HG02840 (cell line): ENCODE measurements at regions not wholly inside any gene's neighbourhood (a gene's known extent, or its start where the extent isn't known, plus 50 kb on each side); places are given as distances from the start of the nearest gene placed in this dataset.

ENCODE experiments used
- ATAC-seq: cut with Tn5 transposase; IDR thresholded peaks from one replicate; pipeline ENCODE4 v1.9.1; 2021; ENCODE audit warnings: mild to moderate bottlenecking, moderate library complexity, moderate number of reproducible peaks; ENCODE audit not compliant: unreplicated experiment, low FRiP score

GRCh38 chr12:127650626-127651025 is 616.3 kb upstream of the TMEM132C start:
- ATAC-seq: no peak

GRCh38 chr12:127652281-127652680 is 614.7 kb upstream of the TMEM132C start:
- no peak for ATAC-seq

- no peak for ATAC-seq
Measured at GRCh38 chr12:127654383-127654985, 612.5 kb upstream of the TMEM132C start.

- no peak for ATAC-seq
Measured at GRCh38 chr12:127655691-127656090, 611.3 kb upstream of the TMEM132C start.

DNA sequence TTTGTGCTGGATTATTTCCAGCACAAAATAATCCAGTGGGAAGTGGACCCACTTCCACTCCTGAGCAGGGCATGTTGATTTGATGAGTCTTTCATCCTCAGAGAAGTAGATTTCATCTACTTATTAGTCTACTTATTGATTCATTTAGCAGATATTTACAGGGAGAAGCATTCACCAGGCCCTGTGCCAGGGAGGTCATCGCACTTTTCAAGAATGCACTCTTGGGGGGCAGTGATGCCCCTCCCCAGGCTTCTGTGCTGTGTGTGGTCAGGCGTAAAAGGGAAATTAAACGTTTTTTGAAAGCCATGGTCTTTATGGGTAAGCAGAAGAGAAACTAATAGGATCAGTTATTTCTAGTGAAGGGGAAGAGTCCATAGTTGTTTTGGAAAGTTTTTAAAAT is 610.7 kb upstream of the TMEM132C start:
- no peak for ATAC-seq

- no peak for ATAC-seq
Measured at GRCh38 chr12:127657036-127657435, 609.9 kb upstream of the TMEM132C start.

- no peak for ATAC-seq
Measured at GRCh38 chr12:127660961-127661360, 606.0 kb upstream of the TMEM132C start.

- ATAC-seq: no peak
Measured at GRCh38 chr12:127663716-127664115, 603.3 kb upstream of the TMEM132C start.

GRCh38 chr12:127664901-127665300 is 602.1 kb upstream of the TMEM132C start:
- ATAC-seq: no peak

DNA sequence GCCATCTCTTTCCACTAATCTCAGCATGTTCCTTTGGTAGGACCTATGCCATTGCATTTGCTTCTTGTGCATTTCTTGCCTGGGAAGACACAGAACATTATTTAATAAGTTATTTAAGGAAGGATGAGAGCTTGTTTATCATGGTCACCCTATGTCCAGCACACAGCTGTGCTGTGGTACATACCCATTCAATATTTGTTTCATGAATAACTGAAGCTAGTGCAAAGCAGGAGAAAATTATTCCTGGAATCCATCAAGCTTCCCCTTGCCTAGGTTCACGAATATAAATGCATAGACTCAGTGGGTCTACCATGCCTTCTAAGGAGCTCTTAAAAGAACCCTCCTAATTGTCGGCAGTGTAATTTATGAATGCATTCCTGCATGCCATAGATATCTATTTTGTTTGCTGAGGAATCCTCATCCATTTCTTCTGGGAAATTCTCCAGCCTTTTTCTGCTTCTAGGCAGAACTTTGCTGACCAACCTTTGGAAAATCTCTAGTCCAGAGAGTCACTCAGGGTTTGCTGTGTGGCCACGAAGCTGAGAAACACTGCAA is 599.8 kb upstream of the TMEM132C start:
- ATAC-seq: no peak

- ATAC-seq: no peak
Measured at GRCh38 chr12:127670294-127670693, 596.7 kb upstream of the TMEM132C start.

DNA sequence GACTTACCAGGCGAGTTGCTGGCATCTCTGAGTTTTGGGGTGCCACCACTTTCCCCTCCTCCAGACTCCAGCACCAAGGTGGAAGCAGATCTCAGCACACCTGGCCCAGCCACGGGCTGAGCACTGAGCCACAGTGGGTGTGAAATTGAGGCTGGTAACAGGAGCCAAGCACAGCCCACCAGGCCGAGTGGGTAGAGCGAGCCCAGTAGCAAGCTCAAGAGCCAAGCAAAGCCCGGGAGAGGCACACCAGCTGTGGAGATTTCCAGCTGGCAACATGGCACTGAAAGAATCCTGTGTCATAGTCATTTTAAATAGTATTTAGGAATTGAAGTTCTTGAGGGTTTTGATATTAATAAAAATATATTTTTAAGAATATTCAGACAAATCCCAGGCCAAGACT is 596.2 kb upstream of the TMEM132C start:
- ATAC-seq: no peak

DNA sequence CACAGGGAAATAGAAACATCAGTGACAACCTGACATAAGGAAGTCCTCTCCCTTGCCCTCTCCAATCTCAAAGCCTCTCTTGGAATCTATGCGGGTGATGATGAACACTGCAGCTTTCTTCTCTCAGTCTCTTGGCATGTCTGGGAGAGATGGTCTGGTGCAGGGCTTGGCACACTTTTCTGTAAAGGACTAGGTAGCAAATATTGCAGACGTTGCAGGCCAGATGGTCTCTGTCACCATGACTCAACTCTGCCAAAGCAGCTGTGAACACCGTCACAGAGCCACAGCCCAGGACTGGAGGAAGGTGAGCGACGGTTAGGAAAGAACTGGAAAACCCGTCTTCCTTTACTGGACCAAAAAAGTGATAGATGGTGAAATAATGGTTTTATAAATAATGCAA is 591.0 kb upstream of the TMEM132C start:
- ATAC-seq: no peak

DNA sequence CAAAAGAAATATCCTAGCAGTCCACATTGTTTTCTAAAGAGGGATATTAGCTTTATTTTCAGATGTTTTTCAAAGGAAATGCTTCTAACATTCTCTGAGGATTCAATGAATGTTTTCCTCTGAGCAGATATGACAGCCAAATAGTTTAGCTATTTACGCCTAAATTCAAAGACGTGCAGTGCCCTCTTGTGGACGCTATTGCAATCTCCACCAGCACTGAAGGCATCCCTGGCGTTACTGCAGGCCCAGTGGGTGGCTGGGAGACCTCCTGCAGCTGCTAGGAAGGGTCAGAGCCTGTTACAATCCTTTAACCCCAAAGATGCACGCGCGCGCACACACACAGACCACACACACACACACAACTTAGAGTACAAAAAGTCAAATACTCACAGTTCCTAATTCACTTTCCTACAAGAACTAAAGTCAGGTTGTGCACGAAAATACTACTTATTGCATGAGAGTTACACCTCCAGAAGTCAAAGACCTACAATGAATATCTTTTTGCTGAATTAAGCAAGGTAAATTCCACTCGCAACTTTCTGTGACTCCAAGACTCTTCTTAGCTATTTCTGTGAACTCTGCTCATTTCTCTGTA is 589.3 kb upstream of the TMEM132C start:
- ATAC-seq: no peak

GRCh38 chr12:127678945-127679344 is 588.0 kb upstream of the TMEM132C start:
- no peak for ATAC-seq

DNA sequence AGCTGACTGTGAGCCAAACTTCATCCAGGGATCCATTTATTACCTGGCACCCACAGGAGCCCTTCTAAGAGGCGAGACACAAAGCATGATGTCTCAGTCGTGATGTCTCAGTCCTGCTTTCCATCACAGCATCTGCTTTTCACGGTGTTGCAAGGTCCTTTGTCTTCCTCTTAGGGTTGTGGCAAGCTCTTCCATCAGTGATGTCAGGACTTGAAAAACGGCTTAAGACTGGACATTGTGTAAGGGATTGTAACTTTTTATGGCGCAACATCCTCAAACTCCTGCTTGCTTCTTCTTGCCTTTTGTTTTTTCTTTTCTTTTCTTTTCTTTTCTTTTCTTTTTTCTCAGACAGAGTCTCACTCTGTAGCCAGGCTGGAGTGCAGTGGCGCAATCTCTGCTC is 586.5 kb upstream of the TMEM132C start:
- ATAC-seq: no peak

GRCh38 chr12:127681151-127681754 is 585.7 kb upstream of the TMEM132C start:
- ATAC-seq: no peak

GRCh38 chr12:127685491-127685890 is 581.5 kb upstream of the TMEM132C start:
- no peak for ATAC-seq

DNA sequence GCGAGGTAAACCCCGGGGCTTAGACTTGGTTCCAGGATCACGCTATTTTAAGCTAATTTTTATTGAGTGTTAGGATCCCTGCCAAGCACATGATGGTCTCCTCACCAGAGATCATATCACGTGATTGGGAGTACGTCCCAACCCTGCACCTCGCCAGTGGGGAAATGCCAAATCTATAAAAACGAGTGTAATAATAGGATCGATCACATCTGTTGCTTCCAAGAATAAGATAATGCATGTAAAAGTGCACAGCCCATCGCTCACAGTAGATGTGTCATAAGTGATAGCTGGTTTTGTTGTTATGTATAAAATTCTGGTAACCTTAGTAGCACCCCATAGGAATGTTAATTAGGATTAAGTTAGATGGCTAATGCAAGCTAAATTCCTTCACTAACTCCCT is 581.0 kb upstream of the TMEM132C start:
- no peak for ATAC-seq

- no peak for ATAC-seq
Measured at GRCh38 chr12:127687181-127687580, 579.8 kb upstream of the TMEM132C start.

DNA sequence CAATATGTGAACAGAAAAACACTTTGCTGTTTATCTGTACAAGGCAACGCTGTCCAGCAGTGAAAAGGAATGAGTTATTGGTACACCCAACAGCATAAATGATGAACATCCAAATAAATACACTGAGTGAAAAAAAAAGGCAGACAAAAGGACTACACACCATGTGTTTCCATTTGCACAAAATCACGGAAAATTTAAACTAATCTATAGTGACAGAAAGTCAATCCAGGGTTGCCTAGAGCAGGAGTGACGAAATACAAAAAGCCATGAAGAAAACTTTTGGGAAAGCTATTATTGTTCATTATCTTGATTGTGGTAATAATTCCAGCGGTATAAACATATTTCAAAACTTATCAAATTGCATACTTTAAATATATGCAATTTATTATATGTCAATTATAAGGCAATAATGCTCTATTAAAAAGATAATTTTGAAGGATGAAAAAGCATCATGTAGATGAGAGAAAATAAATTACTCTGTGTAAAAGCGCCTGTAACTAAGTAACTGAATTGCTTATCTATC is 578.0 kb upstream of the TMEM132C start:
- ATAC-seq: no peak

GRCh38 chr12:127690161-127690560 is 576.8 kb upstream of the TMEM132C start:
- no peak for ATAC-seq
